GM13976 (cell line): ENCODE measurements at regions not wholly inside any gene's neighbourhood (a gene's known extent, or its start where the extent isn't known, plus 50 kb on each side); places are given as distances from the start of the nearest gene placed in this dataset.

Source experiments
- DNase-seq: peaks from one replicate; pipeline ENCODE4 v3.0.0; 2012; ENCODE audit warnings: low spot score
- in situ Hi-C: fragments of 300-500 bp; cut with MboI; formaldehyde crosslinking; loops from one replicate; pipeline ENCODE4 v1.12.0; 2022; ENCODE audit warnings: low sequenced_read_pairs, mixed read lengths, inconsistent platforms; ENCODE audit not compliant: unreplicated experiment
- TF ChIP-seq, protein P1 (sequence below): IDR thresholded peaks from 2 replicates; pipeline ENCODE4 v1.5.1; 2012; ENCODE audit warnings: borderline replicate concordance, mild to moderate bottlenecking; ENCODE audit not compliant: insufficient read depth; ENCODE audit errors: extremely low read depth, missing control alignments, control extremely low read depth

DNA sequence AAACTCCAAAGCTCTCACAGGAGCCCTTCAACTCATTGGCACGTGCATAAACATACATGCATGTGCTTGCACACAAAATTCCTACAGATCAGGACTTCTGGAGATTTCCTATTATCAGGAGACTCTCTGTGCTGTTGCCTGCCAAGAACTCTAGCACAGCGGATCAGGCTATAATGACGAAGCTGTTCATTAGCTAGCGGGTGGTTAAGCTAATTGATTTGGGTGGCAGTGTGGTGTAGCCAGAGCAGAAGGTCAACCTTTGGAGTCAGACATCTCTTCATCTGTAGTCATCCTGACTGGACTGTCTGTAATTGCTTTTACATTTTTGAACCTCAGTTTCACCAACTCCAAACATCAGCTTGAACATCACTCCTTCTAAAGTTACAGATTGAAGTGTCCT is 69.0 kb downstream of the KIF2B start:
- TF ChIP-seq, protein P1, sequence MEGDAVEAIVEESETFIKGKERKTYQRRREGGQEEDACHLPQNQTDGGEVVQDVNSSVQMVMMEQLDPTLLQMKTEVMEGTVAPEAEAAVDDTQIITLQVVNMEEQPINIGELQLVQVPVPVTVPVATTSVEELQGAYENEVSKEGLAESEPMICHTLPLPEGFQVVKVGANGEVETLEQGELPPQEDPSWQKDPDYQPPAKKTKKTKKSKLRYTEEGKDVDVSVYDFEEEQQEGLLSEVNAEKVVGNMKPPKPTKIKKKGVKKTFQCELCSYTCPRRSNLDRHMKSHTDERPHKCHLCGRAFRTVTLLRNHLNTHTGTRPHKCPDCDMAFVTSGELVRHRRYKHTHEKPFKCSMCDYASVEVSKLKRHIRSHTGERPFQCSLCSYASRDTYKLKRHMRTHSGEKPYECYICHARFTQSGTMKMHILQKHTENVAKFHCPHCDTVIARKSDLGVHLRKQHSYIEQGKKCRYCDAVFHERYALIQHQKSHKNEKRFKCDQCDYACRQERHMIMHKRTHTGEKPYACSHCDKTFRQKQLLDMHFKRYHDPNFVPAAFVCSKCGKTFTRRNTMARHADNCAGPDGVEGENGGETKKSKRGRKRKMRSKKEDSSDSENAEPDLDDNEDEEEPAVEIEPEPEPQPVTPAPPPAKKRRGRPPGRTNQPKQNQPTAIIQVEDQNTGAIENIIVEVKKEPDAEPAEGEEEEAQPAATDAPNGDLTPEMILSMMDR, result no peak

DNA sequence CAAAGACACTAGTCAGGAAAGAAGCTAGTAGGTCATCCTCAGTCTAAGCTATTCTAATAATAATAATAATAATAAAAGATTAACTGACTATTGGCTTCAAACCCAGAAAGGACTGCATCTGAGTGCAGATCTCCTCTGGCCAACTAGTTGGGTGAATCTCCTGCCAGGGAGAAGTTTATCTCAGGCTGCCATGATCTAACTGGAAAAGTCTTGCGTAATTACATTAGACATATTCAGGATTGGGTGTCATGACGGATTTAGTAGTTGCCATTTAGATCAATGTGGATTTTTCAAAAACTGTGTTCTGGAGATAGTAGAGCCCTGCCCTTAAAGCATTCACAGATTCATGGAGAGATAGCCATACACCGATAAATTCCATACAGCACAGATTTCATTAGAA is 69.5 kb downstream of the KIF2B start:
- TF ChIP-seq, protein P1, result no peak
- in situ Hi-C loops, result no loop called here
- DNase-seq, result no peak

More for the DNA sequence above, 69.0 kb downstream of the KIF2B start:
- DNase-seq, result no peak
- in situ Hi-C loops, result no loop called here

- TF ChIP-seq, protein P1, result no peak
- no peak for DNase-seq
- in situ Hi-C loops, result no loop called here
Observed at GRCh38 chr17:53894591-53894990, 71.9 kb downstream of the KIF2B start.

DNA sequence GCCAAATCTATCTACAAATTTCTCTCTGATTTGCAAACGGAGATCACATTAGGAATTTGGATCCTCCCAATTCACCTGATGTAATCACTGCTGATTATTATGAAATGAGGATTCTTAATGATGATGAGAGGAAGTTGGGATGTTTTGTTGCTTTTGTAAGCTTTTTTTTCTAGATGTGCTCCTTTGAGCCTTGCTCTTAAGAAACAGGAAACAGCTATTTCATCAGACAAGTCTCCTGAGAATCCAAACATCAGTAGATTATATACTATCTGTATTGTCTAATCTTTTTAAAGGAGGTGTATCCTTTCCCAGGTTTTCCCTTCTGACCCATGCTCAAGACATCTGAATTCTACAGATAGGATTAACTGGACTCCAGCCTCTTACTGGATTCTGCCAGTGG is 73.3 kb downstream of the KIF2B start:
- TF ChIP-seq, protein P1, result no peak
- in situ Hi-C loops, result no loop called here

DNA sequence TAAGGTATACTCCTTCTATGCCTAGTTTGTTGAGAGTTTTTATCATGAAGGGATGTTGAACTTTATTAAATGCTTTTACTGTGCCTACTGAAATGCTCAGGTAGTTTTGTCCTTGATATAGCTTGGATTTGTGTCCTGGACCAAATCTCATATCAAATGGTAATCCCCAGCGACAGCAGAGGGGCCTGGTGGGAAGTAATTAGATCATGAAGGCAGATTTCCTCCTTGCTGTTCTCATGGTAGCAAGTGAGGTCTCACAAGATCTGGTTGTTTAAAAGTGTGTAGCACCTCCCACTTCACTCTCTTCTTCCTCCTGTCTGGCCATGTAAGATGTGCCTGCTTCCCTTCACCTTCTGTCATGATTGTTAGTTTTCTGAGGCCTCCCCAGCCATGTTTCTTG is 78.2 kb downstream of the KIF2B start:
- no peak for DNase-seq
- in situ Hi-C loops, result no loop called here

More for the DNA sequence above, 73.3 kb downstream of the KIF2B start:
- DNase-seq, result no peak

GRCh38 chr17:53907435-53907834 is 84.7 kb downstream of the KIF2B start:
- in situ Hi-C loops, result no loop called here
- TF ChIP-seq, protein P1, result no peak
- DNase-seq, result no peak

More for the DNA sequence above, 78.2 kb downstream of the KIF2B start:
- TF ChIP-seq, protein P1, result no peak

DNA sequence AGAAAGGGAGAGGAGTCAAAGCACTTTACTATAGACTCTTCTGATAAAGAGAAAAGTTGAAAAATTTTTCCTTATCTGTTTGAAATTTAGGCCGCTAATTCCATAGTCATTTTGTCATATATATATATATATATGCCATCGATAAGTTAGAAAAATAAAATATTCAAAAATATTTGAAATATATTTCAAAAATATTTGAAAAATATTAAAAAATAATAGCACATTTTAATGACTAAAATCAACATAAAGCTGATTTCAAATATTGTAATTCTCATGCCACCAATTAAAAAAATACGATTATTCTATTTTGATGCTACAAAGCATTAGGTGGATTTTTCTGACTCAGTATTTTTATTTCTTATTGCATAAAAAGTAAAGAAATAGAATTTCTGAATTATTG is 87.1 kb downstream of the KIF2B start:
- in situ Hi-C loops, result no loop called here
- TF ChIP-seq, protein P1, result no peak
- no peak for DNase-seq
